Suprapubic skin (tissue), 4 donors: ENCODE measurements at regions not wholly inside any gene's neighbourhood (a gene's known extent, or its start where the extent isn't known, plus 50 kb on each side); places are given as distances from the start of the nearest gene placed in this dataset.

ENCODE experiments used
- DNase-seq, 2 donors: peaks; one replicate each; pipeline ENCODE4 v3.0.0-alpha.2; 2019; ENCODE audit warnings: low spot score in 2 of 2
- H3K27ac ChIP-seq: fragments of 200-600 bp; sonication (generic); one replicate; pipeline ENCODE4 v1.5.1; 2019
- H3K27me3 ChIP-seq: fragments of 200-600 bp; sonication (generic); one replicate; pipeline ENCODE4 v1.5.1; 2019
- H3K36me3 ChIP-seq: fragments of 200-600 bp; sonication (generic); one replicate; pipeline ENCODE4 v1.5.1; 2019
- H3K4me1 ChIP-seq: fragments of 200-600 bp; sonication (generic); one replicate; pipeline ENCODE4 v1.5.1; 2019
- H3K4me3 ChIP-seq: fragments of 200-600 bp; sonication (generic); one replicate; pipeline ENCODE4 v1.5.1; 2019; ENCODE audit warnings: mild to moderate bottlenecking
- H3K9me3 ChIP-seq: fragments of 200-600 bp; sonication (generic); one replicate; pipeline ENCODE4 v1.5.1; 2019
- CTCF ChIP-seq, 2 donors: fragments of 200-600 bp in 1 of 2; fragments of 450-650 bp in 1 of 2; sonication (generic) in 1 of 2; IDR thresholded peaks; one replicate each; pipeline ENCODE4 v1.5.1; 2016 to 2019; ENCODE audit warnings: antibody characterized with exemption in 2 of 2, mild to moderate bottlenecking in 1 of 2, moderate library complexity in 1 of 2
- EP300 ChIP-seq: sonication (generic); formaldehyde crosslinking; IDR thresholded peaks from one replicate; pipeline ENCODE4 v1.6.1; 2017; ENCODE audit warnings: antibody characterized with exemption
- POLR2A ChIP-seq, 2 donors: fragments of 450-650 bp; IDR thresholded peaks; one replicate each; pipeline ENCODE4 v1.6.1; 2017; ENCODE audit warnings: antibody characterized with exemption in 2 of 2, mild to moderate bottlenecking in 2 of 2, moderate library complexity in 2 of 2
- POLR2AphosphoS5 ChIP-seq, 3 donors: sonication (generic); formaldehyde crosslinking; IDR thresholded peaks; one replicate each; pipeline ENCODE4 v1.6.1; 2017; ENCODE audit warnings: antibody characterized with exemption in 3 of 3
- WGBS: methylation state at CpG from one replicate; pipeline ENCODE4 v1.1.5; 2018; 5-methylcytosine and 5-hydroxymethylcytosine counted together

GRCh38 chr4:84035568-84035967 lies 463.5 kb downstream of the NKX6-1 start:
- no peak for DNase-seq
- WGBS: 44% methylated on average over 4 of the region's 4 CpGs
- no peaks in the 10 kb centered on the region for H3K36me3 ChIP-seq
- no peak for TF ChIP-seq CTCF (IDR thresholded peaks at IDR 0.05)
- no peak for TF ChIP-seq POLR2A (IDR thresholded peaks at IDR 0.05)
- no peak for TF ChIP-seq EP300
- no peak for TF ChIP-seq POLR2AphosphoS5 (IDR thresholded peaks at IDR 0.05)
- no peak overlapping the region for H3K27ac ChIP-seq
- no peaks in the 10 kb centered on the region for H3K9me3 ChIP-seq
- no peaks in the 10 kb centered on the region for H3K4me1 ChIP-seq
- H3K27me3 ChIP-seq: no peaks in the 10 kb centered on the region
- H3K4me3 ChIP-seq: no peak overlapping the region

GRCh38 chr4:84032372-84032771 lies 466.7 kb downstream of the NKX6-1 start:
- Histone ChIP-seq H3K4me3 (no peak overlapping the region), H3K27me3 (no peaks in the 10 kb centered on the region), H3K4me1 (no peaks in the 10 kb centered on the region), H3K36me3 (no peaks in the 10 kb centered on the region), H3K9me3 (no peaks in the 10 kb centered on the region), H3K27ac (no peak overlapping the region)
- TF ChIP-seq POLR2AphosphoS5 (IDR thresholded peaks at IDR 0.05) (no peak), CTCF (IDR thresholded peaks at IDR 0.05) (no peak), EP300 (no peak), POLR2A (IDR thresholded peaks at IDR 0.05) (no peak)
- WGBS: 94% methylated on average over 2 of the region's 2 CpGs
- DNase-seq: no peak

- Histone ChIP-seq H3K27ac (no peak overlapping the region), H3K4me1 (no peaks in the 10 kb centered on the region), H3K36me3 (no peaks in the 10 kb centered on the region), H3K4me3 (no peak overlapping the region), H3K27me3 (no peaks in the 10 kb centered on the region), H3K9me3 (no peaks in the 10 kb centered on the region)
- TF ChIP-seq POLR2AphosphoS5 (IDR thresholded peaks at IDR 0.05) (no peak), POLR2A (IDR thresholded peaks at IDR 0.05) (no peak), CTCF (IDR thresholded peaks at IDR 0.05) (no peak), EP300 (no peak)
- no peak for DNase-seq
- 74% methylated on average over 4 of the region's 4 CpGs for WGBS
Measured at GRCh38 chr4:84031401-84031800, 467.7 kb downstream of the NKX6-1 start.

- no peak for DNase-seq
- Histone ChIP-seq H3K27ac (no peak overlapping the region), H3K4me3 (no peak overlapping the region), H3K27me3 (no peaks in the 10 kb centered on the region), H3K36me3 (no peaks in the 10 kb centered on the region), H3K9me3 (no peaks in the 10 kb centered on the region), H3K4me1 (no peaks in the 10 kb centered on the region)
- WGBS: 77% methylated on average over 2 of the region's 2 CpGs
- TF ChIP-seq POLR2AphosphoS5 (IDR thresholded peaks at IDR 0.05) (no peak), CTCF (IDR thresholded peaks at IDR 0.05) (no peak), POLR2A (IDR thresholded peaks at IDR 0.05) (no peak), EP300 (no peak)
Measured at GRCh38 chr4:84028340-84028739, 470.8 kb downstream of the NKX6-1 start.

GRCh38 chr4:84024405-84024804 lies 474.7 kb downstream of the NKX6-1 start:
- no peaks in the 10 kb centered on the region for H3K9me3 ChIP-seq
- H3K4me1 ChIP-seq: no peaks in the 10 kb centered on the region
- WGBS: 56% methylated on average over 2 of the region's 2 CpGs
- H3K36me3 ChIP-seq: no peaks in the 10 kb centered on the region
- no peak overlapping the region for H3K4me3 ChIP-seq
- DNase-seq: no peak
- no peak overlapping the region for H3K27ac ChIP-seq
- no peak for TF ChIP-seq CTCF (IDR thresholded peaks at IDR 0.05)
- TF ChIP-seq POLR2A (IDR thresholded peaks at IDR 0.05): no peak
- no peak for TF ChIP-seq POLR2AphosphoS5 (IDR thresholded peaks at IDR 0.05)
- TF ChIP-seq EP300: no peak
- H3K27me3 ChIP-seq: no peaks in the 10 kb centered on the region
